ENCODE measurements at regions not wholly inside any gene's neighbourhood (a gene's known extent, or its start where the extent isn't known, plus 50 kb on each side); places are given as distances from the start of the nearest gene placed in this dataset.

DNA sequence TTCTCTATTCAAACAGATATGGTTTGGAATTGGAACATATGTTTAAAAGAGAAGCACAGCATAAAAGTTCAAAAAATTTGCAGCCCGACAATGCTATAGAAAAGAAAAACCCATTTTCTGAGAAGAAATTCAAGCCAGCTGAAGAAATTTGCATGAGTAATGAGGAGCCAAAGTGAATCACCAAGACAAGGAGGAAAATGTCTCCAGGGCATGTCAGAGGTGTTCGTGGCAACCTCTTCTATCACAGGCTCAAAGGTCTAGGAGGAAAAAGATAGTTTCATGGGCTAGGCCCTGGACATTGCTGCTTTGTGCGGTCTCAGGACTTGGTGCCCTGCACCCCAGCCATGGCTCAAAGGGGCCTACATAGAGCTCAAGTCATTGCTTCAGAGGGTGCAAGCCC lies 134.8 kb upstream of the ADAMTS16 start:
- Histone ChIP-seq H4K91ac (ENCODE audit: insufficient read length, low read depth, low read length) (no peak overlapping the region), H3K9me3 (ENCODE audit: control insufficient read depth, low read depth, low read length) (no peaks in the 10 kb centered on the region), H3K27me3 (ENCODE audit: insufficient read depth, low read length) (no peaks in the 10 kb centered on the region), H3T11ph (ENCODE audit: low read length) (no peak overlapping the region), H2BK12ac (ENCODE audit: insufficient read length, low read depth, low read length) (no peak overlapping the region), H3K23me2 (ENCODE audit: insufficient read length, low read depth, low read length, poor library complexity, severe bottlenecking) (no peaks in the 10 kb centered on the region), H3K4me2 (ENCODE audit: insufficient read depth, insufficient read length, low read length) (no peak overlapping the region), H3K56ac (ENCODE audit: insufficient read length, low read depth, low read length) (no peak overlapping the region), H4K5ac (ENCODE audit: insufficient read length, low read depth, low read length) (no peak overlapping the region), H3K79me1 (ENCODE audit: insufficient read depth, low read depth, low read length, poor library complexity, severe bottlenecking) (no peaks in the 10 kb centered on the region), H3K27ac (ENCODE audit: insufficient read length, low read depth, low read length) (no peak overlapping the region), H3K79me2 (ENCODE audit: insufficient read depth, low read length) (no peaks in the 10 kb centered on the region), H2AFZ (ENCODE audit: low read length) (no peak overlapping the region), H3K14ac (ENCODE audit: insufficient read depth, low read length) (no peak overlapping the region), H2BK20ac (ENCODE audit: low read depth, low read length, poor library complexity, severe bottlenecking) (no peak overlapping the region), H2AK5ac (ENCODE audit: insufficient read length, low read length) (no peak overlapping the region), H3K23ac (ENCODE audit: insufficient read length, low read depth, low read length) (no peak overlapping the region), H2BK120ac (ENCODE audit: low read depth, low read length, poor library complexity, severe bottlenecking) (no peak overlapping the region), H2BK15ac (ENCODE audit: low read depth, low read length) (no peak overlapping the region), H2BK5ac (ENCODE audit: insufficient read length, low read length) (no peak overlapping the region), H3K9ac (ENCODE audit: extremely low read depth, insufficient read length, low read length) (no peak overlapping the region), H4K20me1 (ENCODE audit: control insufficient read depth, insufficient read depth, insufficient read length) (no peaks in the 10 kb centered on the region), H4K8ac (replicated peaks; ENCODE audit: insufficient read length, low read depth, low read length) (no peak overlapping the region), H3K18ac (ENCODE audit: insufficient read length, low read depth, low read length) (no peak overlapping the region), H3K4me1 (ENCODE audit: insufficient read depth, low read length) (no peaks in the 10 kb centered on the region), H3K4ac (ENCODE audit: low read depth, low read length) (no peak overlapping the region)
- H3K27me3 Mint-ChIP-seq (ENCODE audit: low read depth), result peaks cover 3% of the 10 kb centered on the region; the same call in 1 of the 2 replicates
- TF ChIP-seq, protein P1, sequence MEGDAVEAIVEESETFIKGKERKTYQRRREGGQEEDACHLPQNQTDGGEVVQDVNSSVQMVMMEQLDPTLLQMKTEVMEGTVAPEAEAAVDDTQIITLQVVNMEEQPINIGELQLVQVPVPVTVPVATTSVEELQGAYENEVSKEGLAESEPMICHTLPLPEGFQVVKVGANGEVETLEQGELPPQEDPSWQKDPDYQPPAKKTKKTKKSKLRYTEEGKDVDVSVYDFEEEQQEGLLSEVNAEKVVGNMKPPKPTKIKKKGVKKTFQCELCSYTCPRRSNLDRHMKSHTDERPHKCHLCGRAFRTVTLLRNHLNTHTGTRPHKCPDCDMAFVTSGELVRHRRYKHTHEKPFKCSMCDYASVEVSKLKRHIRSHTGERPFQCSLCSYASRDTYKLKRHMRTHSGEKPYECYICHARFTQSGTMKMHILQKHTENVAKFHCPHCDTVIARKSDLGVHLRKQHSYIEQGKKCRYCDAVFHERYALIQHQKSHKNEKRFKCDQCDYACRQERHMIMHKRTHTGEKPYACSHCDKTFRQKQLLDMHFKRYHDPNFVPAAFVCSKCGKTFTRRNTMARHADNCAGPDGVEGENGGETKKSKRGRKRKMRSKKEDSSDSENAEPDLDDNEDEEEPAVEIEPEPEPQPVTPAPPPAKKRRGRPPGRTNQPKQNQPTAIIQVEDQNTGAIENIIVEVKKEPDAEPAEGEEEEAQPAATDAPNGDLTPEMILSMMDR (conservative IDR thresholded peaks at IDR 0.05), result no peak
- no peak overlapping the region for H3K4me3 Mint-ChIP-seq
- no CpG with 5 or more reads among the region's 3 CpGs for WGBS (ENCODE audit: extremely low coverage, insufficient read length, low lambda C conversion rate)
- DNase-seq, result no peak
- H3K9me3 Mint-ChIP-seq, result peaks cover 2% of the 10 kb centered on the region in 2 experiments; a peak in 4 of 5 replicates
- H3K36me3 Mint-ChIP-seq (ENCODE audit: insufficient read depth in 1 of 3, low read depth in 3 of 3), result peaks cover 0 to 1% (median 0%) of the 10 kb centered on the region in 3 experiments; a peak in 2 of 7 replicates
- H3K27ac Mint-ChIP-seq, result no peak overlapping the region
- H3K4me1 Mint-ChIP-seq, result no peaks in the 10 kb centered on the region

Data from H9 (cell line).